ENCODE measurements at regions not wholly inside any gene's neighbourhood (a gene's known extent, or its start where the extent isn't known, plus 50 kb on each side); places are given as distances from the start of the nearest gene placed in this dataset.

DNA sequence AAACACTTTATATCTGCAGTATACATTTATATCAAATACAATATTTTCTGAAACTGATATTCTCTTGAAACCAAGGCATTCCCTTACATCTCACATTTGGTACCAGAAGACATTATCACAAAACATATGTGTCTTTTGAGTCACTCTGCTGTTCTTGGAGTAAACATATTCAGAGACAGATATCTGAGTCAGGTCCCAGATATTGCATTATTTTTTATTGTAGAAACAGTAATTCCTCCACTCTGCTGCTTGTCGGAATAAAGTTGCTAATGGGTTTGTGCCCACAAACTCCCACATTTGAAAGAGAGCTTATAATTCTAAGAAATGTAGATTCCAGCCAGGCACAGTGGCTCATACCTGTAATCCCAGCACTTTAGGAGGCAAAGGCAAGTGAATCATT, 261.1 kb upstream of the DAPK1 start:
- Histone ChIP-seq H3K14ac (ENCODE audit: insufficient read depth, low read length) (no peak overlapping the region), H3K4me2 (ENCODE audit: insufficient read depth, insufficient read length, low read length) (no peak overlapping the region), H3K9me3 (ENCODE audit: control insufficient read depth, low read depth, low read length) (no peaks in the 10 kb centered on the region), H2BK20ac (ENCODE audit: low read depth, low read length, poor library complexity, severe bottlenecking) (no peak overlapping the region), H2BK15ac (ENCODE audit: low read depth, low read length) (no peak overlapping the region), H3K4ac (ENCODE audit: low read depth, low read length) (no peak overlapping the region), H4K20me1 (ENCODE audit: control insufficient read depth, insufficient read depth, insufficient read length) (no peaks in the 10 kb centered on the region), H4K8ac (replicated peaks; ENCODE audit: insufficient read length, low read depth, low read length) (no peak overlapping the region), H2BK12ac (ENCODE audit: insufficient read length, low read depth, low read length) (no peak overlapping the region), H3K56ac (ENCODE audit: insufficient read length, low read depth, low read length) (no peak overlapping the region), H2BK5ac (ENCODE audit: insufficient read length, low read length) (no peak overlapping the region), H4K91ac (ENCODE audit: insufficient read length, low read depth, low read length) (no peak overlapping the region), H2BK120ac (ENCODE audit: low read depth, low read length, poor library complexity, severe bottlenecking) (no peak overlapping the region), H2AK5ac (ENCODE audit: insufficient read length, low read length) (no peak overlapping the region), H4K5ac (ENCODE audit: insufficient read length, low read depth, low read length) (no peak overlapping the region), H3K79me1 (ENCODE audit: insufficient read depth, low read depth, low read length, poor library complexity, severe bottlenecking) (no peaks in the 10 kb centered on the region), H3K79me2 (ENCODE audit: insufficient read depth, low read length) (no peaks in the 10 kb centered on the region), H3K4me1 (ENCODE audit: insufficient read depth, low read length) (no peaks in the 10 kb centered on the region), H3K9ac (ENCODE audit: extremely low read depth, insufficient read length, low read length) (no peak overlapping the region), H3K23ac (ENCODE audit: insufficient read length, low read depth, low read length) (no peak overlapping the region), H3T11ph (ENCODE audit: low read length) (no peak overlapping the region), H3K18ac (ENCODE audit: insufficient read length, low read depth, low read length) (no peak overlapping the region), H3K23me2 (ENCODE audit: insufficient read length, low read depth, low read length, poor library complexity, severe bottlenecking) (no peaks in the 10 kb centered on the region), H3K27me3 (ENCODE audit: insufficient read depth, low read length) (no peaks in the 10 kb centered on the region), H2AFZ (ENCODE audit: low read length) (no peak overlapping the region), H3K27ac (ENCODE audit: insufficient read length, low read depth, low read length) (no peak overlapping the region)
- H3K27ac Mint-ChIP-seq = no peak overlapping the region
- no peak overlapping the region for H3K4me3 Mint-ChIP-seq
- 0 out of 4 replicates have a peak, but pooled peaks cover 0 to 2% of the 10 kb centered on the region in 2 experiments for H3K4me1 Mint-ChIP-seq
- 0 out of 5 replicates have a peak, but pooled peaks cover 0 to 2% of the 10 kb centered on the region in 2 experiments for H3K9me3 Mint-ChIP-seq
- peaks cover 3% of the 10 kb centered on the region; the same call in 1 of the 2 replicates for H3K27me3 Mint-ChIP-seq (ENCODE audit: low read depth)
- no peak for TF ChIP-seq CTCF (conservative IDR thresholded peaks at IDR 0.05)
- DNase-seq = no peak
- no CpG with 5 or more reads among the region's 1 CpG for WGBS (ENCODE audit: extremely low coverage, insufficient read length, low lambda C conversion rate)
- H3K36me3 Mint-ChIP-seq (ENCODE audit: insufficient read depth in 1 of 3, low read depth in 3 of 3) = 0 out of 7 replicates have a peak, but pooled peaks cover 0 to 2% (median 0%) of the 10 kb centered on the region in 3 experiments
